Activated naive CD4-positive, alpha-beta T cell treated with anti-CD3 and anti-CD28 coated beads, Interleukin-2, amount 50 U/mL, for 24 hours (primary cell): ENCODE measurements at regions not wholly inside any gene's neighbourhood (a gene's known extent, or its start where the extent isn't known, plus 50 kb on each side); places are given as distances from the start of the nearest gene placed in this dataset.

Source experiments
- H3K27ac Mint-ChIP-seq: one replicate; pipeline ENCODE4 v1.8.0; 2021; ENCODE audit warnings: mild to moderate bottlenecking, mixed read lengths
- H3K27me3 Mint-ChIP-seq: one replicate; pipeline ENCODE4 v1.8.0; 2021; ENCODE audit warnings: mixed read lengths
- H3K36me3 Mint-ChIP-seq: one replicate; pipeline ENCODE4 v1.8.0; 2021; ENCODE audit warnings: mixed read lengths
- H3K4me1 Mint-ChIP-seq: one replicate; pipeline ENCODE4 v1.8.0; 2021; ENCODE audit warnings: mixed read lengths
- H3K4me3 Mint-ChIP-seq: one replicate; pipeline ENCODE4 v1.8.0; 2021; ENCODE audit warnings: mild to moderate bottlenecking, mixed read lengths
- H3K9me3 Mint-ChIP-seq: one replicate; pipeline ENCODE4 v1.8.0; 2021; ENCODE audit warnings: mixed read lengths

GRCh38 chr10:131772441-131772840 is 128.4 kb upstream of the PPP2R2D start:
- no peaks in the 10 kb centered on the region for H3K4me1 Mint-ChIP-seq
- no peaks in the 10 kb centered on the region for H3K36me3 Mint-ChIP-seq
- no peak overlapping the region for H3K4me3 Mint-ChIP-seq
- no peaks in the 10 kb centered on the region for H3K27me3 Mint-ChIP-seq
- peaks cover 3% of the 10 kb centered on the region for H3K9me3 Mint-ChIP-seq
- no peak overlapping the region for H3K27ac Mint-ChIP-seq

- Mint-ChIP-seq H3K27ac (no peak overlapping the region), H3K27me3 (no peaks in the 10 kb centered on the region), H3K9me3 (peaks cover 9% of the 10 kb centered on the region), H3K36me3 (peaks cover 4% of the 10 kb centered on the region), H3K4me1 (no peaks in the 10 kb centered on the region), H3K4me3 (no peak overlapping the region)
These were observed 127.2 kb upstream of the PPP2R2D start for GRCh38 chr10:131773370-131774343.

GRCh38 chr10:131774681-131775085 is 126.1 kb upstream of the PPP2R2D start:
- Mint-ChIP-seq H3K27me3 (no peaks in the 10 kb centered on the region), H3K4me1 (no peaks in the 10 kb centered on the region), H3K9me3 (peaks cover 9% of the 10 kb centered on the region), H3K4me3 (no peak overlapping the region), H3K36me3 (peaks cover 4% of the 10 kb centered on the region), H3K27ac (no peak overlapping the region)

DNA sequence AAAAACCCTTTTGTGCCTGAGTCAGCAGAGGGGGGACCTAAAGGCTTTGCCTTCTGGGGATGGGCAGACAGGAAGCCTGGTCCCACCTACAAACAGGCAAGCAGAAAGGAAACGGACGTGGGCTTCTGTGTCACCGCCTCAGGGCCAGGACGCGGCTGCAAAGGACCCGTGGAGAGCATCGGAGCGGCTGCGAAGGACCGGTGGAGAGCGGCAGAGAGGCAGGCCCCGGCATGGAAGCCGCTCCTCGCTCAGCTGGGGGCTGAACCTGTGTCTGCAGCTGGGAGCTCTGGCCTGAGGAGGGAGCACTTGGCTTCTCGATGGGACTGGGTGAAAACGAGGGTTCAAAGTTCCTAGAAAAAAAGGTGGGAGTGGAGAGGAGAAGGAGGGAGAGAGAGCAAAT is 125.4 kb upstream of the PPP2R2D start:
- peaks cover 9% of the 10 kb centered on the region for H3K9me3 Mint-ChIP-seq
- H3K4me3 Mint-ChIP-seq: no peak overlapping the region
- no peak overlapping the region for H3K27ac Mint-ChIP-seq
- peaks cover 4% of the 10 kb centered on the region for H3K36me3 Mint-ChIP-seq
- H3K4me1 Mint-ChIP-seq: no peaks in the 10 kb centered on the region
- H3K27me3 Mint-ChIP-seq: no peaks in the 10 kb centered on the region

- peaks cover 4% of the 10 kb centered on the region for H3K36me3 Mint-ChIP-seq
- H3K4me1 Mint-ChIP-seq: no peaks in the 10 kb centered on the region
- no peaks in the 10 kb centered on the region for H3K27me3 Mint-ChIP-seq
- peaks cover 9% of the 10 kb centered on the region for H3K9me3 Mint-ChIP-seq
- no peak overlapping the region for H3K4me3 Mint-ChIP-seq
- no peak overlapping the region for H3K27ac Mint-ChIP-seq
These were observed 125.0 kb upstream of the PPP2R2D start for GRCh38 chr10:131775833-131776232.

DNA sequence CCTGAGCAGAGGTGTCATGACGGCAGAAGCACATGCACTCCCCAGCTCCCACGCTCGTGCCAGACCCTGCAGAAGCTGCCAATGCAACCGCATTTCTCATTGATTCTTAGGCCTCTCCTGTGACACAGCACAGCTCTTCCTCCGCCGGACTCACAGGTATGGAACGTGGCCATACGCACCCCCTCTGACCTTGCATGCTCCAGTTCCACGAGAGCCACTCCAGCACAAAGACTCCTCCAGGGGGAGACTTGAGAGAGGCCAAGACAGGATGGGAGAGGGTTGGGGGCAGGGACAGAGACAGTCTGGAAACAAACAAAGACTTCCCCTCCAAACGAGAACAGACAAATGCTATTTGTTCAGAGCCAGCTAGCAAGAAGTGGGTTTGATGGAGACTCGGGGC is 124.3 kb upstream of the PPP2R2D start:
- no peaks in the 10 kb centered on the region for H3K4me1 Mint-ChIP-seq
- H3K27ac Mint-ChIP-seq: no peak overlapping the region
- peaks cover 4% of the 10 kb centered on the region for H3K36me3 Mint-ChIP-seq
- no peak overlapping the region for H3K4me3 Mint-ChIP-seq
- H3K27me3 Mint-ChIP-seq: no peaks in the 10 kb centered on the region
- peaks cover 9% of the 10 kb centered on the region for H3K9me3 Mint-ChIP-seq

DNA sequence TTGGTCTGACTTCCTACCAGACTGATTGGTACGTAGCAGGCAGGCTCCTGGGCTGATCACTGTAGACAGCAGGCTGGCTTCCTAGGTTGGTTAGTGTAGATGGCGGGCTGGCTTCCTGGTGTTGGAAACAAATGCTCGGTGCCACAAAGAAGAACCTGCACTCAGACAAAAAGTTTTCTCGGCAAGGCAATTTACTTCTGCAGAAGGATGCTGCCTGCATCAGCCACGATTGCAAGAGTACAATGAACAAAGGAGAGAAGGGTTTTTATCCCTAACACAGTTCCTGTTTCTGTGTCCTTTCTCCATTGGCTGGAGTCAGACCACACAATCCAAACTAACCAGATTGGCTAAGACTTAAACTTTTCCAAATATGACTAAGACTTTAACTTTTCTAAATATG is 123.6 kb upstream of the PPP2R2D start:
- peaks cover 3% of the 10 kb centered on the region for H3K27me3 Mint-ChIP-seq

GRCh38 chr10:131777921-131778320 is 122.9 kb upstream of the PPP2R2D start:
- Mint-ChIP-seq H3K9me3 (peaks cover 9% of the 10 kb centered on the region), H3K4me1 (no peaks in the 10 kb centered on the region), H3K27ac (no peak overlapping the region), H3K36me3 (peaks cover 4% of the 10 kb centered on the region), H3K4me3 (no peak overlapping the region), H3K27me3 (peaks cover 3% of the 10 kb centered on the region)

More for the DNA sequence above, 123.6 kb upstream of the PPP2R2D start:
- Mint-ChIP-seq H3K36me3 (peaks cover 4% of the 10 kb centered on the region), H3K9me3 (peaks cover 9% of the 10 kb centered on the region), H3K27ac (no peak overlapping the region), H3K4me1 (no peaks in the 10 kb centered on the region), H3K4me3 (no peak overlapping the region)

DNA sequence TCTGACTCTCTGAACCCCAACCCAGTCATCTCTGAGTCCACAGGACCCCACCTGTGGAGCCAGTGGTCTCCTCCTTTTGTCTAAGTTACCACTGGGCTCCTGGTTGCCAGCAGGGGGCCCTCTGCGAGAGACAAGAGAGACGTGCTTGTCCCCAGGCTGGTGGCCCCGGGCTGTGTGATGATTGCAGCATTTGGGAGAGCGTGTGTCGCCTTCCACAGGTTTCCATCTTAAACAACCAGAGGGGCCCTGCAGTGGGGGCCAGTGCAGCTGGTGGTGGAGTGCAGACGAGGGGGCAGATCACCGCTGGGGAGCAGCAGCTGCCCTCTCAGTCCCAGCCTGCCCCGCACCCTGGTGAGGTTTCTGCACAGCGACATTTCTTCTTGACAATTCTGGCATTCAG is 122.4 kb upstream of the PPP2R2D start:
- H3K27me3 Mint-ChIP-seq: peaks cover 3% of the 10 kb centered on the region
- H3K4me3 Mint-ChIP-seq: no peak overlapping the region
- peaks cover 4% of the 10 kb centered on the region for H3K36me3 Mint-ChIP-seq
- peaks cover 9% of the 10 kb centered on the region for H3K9me3 Mint-ChIP-seq
- H3K27ac Mint-ChIP-seq: no peak overlapping the region
- H3K4me1 Mint-ChIP-seq: no peaks in the 10 kb centered on the region

GRCh38 chr10:131778842-131779241 is 122.0 kb upstream of the PPP2R2D start:
- no peak overlapping the region for H3K4me3 Mint-ChIP-seq
- H3K4me1 Mint-ChIP-seq: no peaks in the 10 kb centered on the region
- no peak overlapping the region for H3K27ac Mint-ChIP-seq
- H3K27me3 Mint-ChIP-seq: peaks cover 3% of the 10 kb centered on the region
- H3K9me3 Mint-ChIP-seq: peaks cover 9% of the 10 kb centered on the region
- H3K36me3 Mint-ChIP-seq: peaks cover 4% of the 10 kb centered on the region

DNA sequence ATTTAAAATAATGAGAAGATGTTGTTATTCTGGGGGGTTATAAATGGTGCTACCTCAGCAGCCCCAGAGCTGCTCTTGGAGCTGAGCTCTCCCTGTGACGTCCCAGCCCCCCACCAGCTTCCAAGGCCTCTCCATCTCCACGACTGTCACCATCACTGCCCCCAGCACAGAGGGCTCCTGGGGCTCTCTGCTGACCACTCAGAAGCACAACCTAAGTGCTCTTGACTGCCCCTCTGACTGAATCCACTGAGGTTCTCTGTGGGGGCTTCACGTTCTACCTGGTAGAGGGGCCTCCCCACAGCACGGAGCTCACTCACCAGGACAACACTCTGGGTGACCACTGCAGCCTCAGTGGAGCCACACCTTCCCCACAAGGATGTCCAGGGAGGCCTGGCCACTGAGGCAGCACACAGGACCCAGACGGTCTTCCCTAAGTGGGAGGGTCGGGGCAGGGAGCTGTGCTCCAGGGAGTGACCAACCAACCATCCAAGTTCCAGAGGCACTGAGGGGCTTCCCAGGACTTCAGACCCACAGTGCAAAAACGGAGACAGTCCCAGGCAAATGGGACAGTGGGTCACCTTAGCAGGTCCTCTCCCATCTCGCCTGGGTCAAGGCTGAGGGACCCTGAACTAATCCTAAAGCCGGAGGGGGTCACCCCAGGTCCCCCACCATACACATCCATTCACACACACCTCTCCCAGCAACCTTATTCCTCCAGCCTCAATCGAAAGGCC is 121.0 kb upstream of the PPP2R2D start:
- Mint-ChIP-seq H3K27me3 (peaks cover 3% of the 10 kb centered on the region), H3K9me3 (peaks cover 9% of the 10 kb centered on the region), H3K4me1 (no peaks in the 10 kb centered on the region), H3K4me3 (no peak overlapping the region), H3K27ac (no peak overlapping the region), H3K36me3 (peaks cover 4% of the 10 kb centered on the region)

DNA sequence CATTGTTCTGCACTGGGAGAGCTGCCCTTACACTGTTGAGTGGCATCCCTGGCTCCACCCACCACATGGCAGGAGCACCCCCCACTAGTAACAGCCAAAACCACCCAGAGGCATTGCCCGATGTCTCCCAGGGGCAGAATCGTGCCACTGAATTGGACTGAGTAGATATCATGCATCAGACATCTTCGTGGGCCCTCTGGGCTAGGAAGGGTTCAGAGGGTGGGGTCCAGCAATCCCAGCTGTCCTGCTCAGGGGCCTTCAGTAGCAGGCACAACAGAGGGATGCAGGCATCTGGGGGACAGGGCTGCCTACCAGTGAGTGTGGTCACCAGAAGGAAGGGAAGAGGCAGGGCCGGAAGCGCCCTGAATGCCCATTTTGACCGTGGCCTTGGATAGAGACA is 119.7 kb upstream of the PPP2R2D start:
- peaks cover 9% of the 10 kb centered on the region for H3K9me3 Mint-ChIP-seq
- no peaks in the 10 kb centered on the region for H3K4me1 Mint-ChIP-seq
- H3K36me3 Mint-ChIP-seq: peaks cover 4% of the 10 kb centered on the region
- no peak overlapping the region for H3K4me3 Mint-ChIP-seq
- peaks cover 3% of the 10 kb centered on the region for H3K27me3 Mint-ChIP-seq
- H3K27ac Mint-ChIP-seq: no peak overlapping the region

GRCh38 chr10:131781791-131782190 is 119.0 kb upstream of the PPP2R2D start:
- Mint-ChIP-seq H3K9me3 (peaks cover 9% of the 10 kb centered on the region), H3K4me3 (no peak overlapping the region), H3K4me1 (no peaks in the 10 kb centered on the region), H3K27ac (no peak overlapping the region), H3K27me3 (peaks cover 3% of the 10 kb centered on the region), H3K36me3 (peaks cover 4% of the 10 kb centered on the region)

DNA sequence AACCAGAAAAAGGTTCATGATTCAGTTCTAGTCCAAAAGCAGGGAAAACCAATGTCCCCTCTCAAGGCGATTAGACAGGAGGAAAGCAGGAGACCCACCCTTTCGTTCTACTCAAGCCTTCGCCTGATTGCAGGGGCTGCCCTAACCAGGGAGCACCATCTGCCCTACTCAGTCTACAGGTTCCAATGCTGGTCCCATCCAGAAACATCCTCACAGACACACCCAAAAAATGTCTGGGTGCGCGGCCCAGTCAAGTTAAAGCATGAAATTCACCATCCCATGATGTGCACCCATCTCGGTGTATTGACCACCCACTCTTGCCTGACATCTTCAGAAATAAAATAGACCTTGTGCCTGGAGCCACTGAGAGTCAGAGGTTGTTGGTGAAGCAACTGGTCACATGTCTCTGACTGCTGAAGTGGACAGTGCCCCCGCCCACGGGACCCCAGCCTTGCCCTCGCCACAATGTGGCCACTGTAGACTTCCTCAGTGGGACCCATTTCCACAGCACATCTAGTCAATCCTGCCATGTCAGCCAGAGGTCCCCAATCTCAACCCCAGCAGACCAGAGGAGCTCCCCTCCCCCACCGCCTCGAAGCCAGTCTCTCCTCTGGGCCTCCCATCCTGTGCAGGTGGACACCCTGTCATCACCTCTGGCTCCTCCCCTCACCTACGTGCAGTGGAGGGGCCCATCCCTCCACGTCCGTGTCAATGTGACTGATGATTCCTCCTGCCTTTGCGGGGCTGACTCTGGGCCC is 116.3 kb upstream of the PPP2R2D start:
- H3K9me3 Mint-ChIP-seq: no peaks in the 10 kb centered on the region
- no peak overlapping the region for H3K27ac Mint-ChIP-seq
- no peaks in the 10 kb centered on the region for H3K4me1 Mint-ChIP-seq
- no peak overlapping the region for H3K4me3 Mint-ChIP-seq
- no peaks in the 10 kb centered on the region for H3K36me3 Mint-ChIP-seq
- peaks cover 8% of the 10 kb centered on the region for H3K27me3 Mint-ChIP-seq

- H3K4me1 Mint-ChIP-seq: no peaks in the 10 kb centered on the region
- H3K4me3 Mint-ChIP-seq: no peak overlapping the region
- peaks cover 8% of the 10 kb centered on the region for H3K27me3 Mint-ChIP-seq
- H3K27ac Mint-ChIP-seq: no peak overlapping the region
- H3K36me3 Mint-ChIP-seq: no peaks in the 10 kb centered on the region
- no peaks in the 10 kb centered on the region for H3K9me3 Mint-ChIP-seq
These were observed 115.7 kb upstream of the PPP2R2D start for GRCh38 chr10:131785121-131785460.
